Liver (tissue), 8 donors: ENCODE measurements at regions not wholly inside any gene's neighbourhood (a gene's known extent, or its start where the extent isn't known, plus 50 kb on each side); places are given as distances from the start of the nearest gene placed in this dataset.

Experiments used
- DNase-seq: peaks from one replicate; pipeline ENCODE4 v3.0.0-alpha.2; 2017; ENCODE audit warnings: low spot score
- H3K27ac ChIP-seq, 2 donors: one replicate each; pipeline ENCODE4 v1.7.0; 2013; ENCODE audit warnings: inconsistent platforms in 2 of 2, low read length in 2 of 2, control low read depth in 1 of 2, low read depth in 1 of 2, mild to moderate bottlenecking in 1 of 2
- H3K27me3 ChIP-seq, 4 donors: one replicate each; pipeline versions ENCODE4 v1.6.1 to v1.7.0; 2013; ENCODE audit warnings: low read length in 3 of 4, inconsistent platforms in 1 of 4, mild to moderate bottlenecking in 1 of 4, moderate library complexity in 1 of 4; ENCODE audit not compliant: control insufficient read depth in 4 of 4, insufficient read depth in 4 of 4
- H3K36me3 ChIP-seq, 4 donors: one replicate each; pipeline versions ENCODE4 v1.6.1 to v1.7.0; 2013; ENCODE audit warnings: low read length in 3 of 4, mild to moderate bottlenecking in 3 of 4, low read depth in 1 of 4, moderate library complexity in 1 of 4; ENCODE audit not compliant: control insufficient read depth in 4 of 4, insufficient read depth in 3 of 4
- H3K4me1 ChIP-seq, 4 donors: one replicate each; pipeline versions ENCODE4 v1.6.1 to v1.7.0; 2013; ENCODE audit warnings: low read length in 3 of 4, mild to moderate bottlenecking in 3 of 4, moderate library complexity in 1 of 4; ENCODE audit not compliant: control insufficient read depth in 4 of 4, insufficient read depth in 4 of 4
- H3K4me3 ChIP-seq, 3 donors: one replicate each; pipeline versions ENCODE4 v1.6.1 to v1.7.0; 2013; ENCODE audit warnings: low read length in 3 of 3, control low read depth in 1 of 3, low read depth in 1 of 3, mild to moderate bottlenecking in 1 of 3
- H3K9ac ChIP-seq, 2 donors: one replicate each; pipeline ENCODE4 v1.7.0; 2013; ENCODE audit warnings: low read length in 2 of 2, mild to moderate bottlenecking in 2 of 2, moderate library complexity in 2 of 2, control low read depth in 1 of 2, low read depth in 1 of 2
- H3K9me3 ChIP-seq, 4 donors: one replicate each; pipeline versions ENCODE4 v1.6.1 to v1.7.0; 2013; ENCODE audit warnings: low read length in 3 of 4; ENCODE audit not compliant: control insufficient read depth in 4 of 4
- ATF3 ChIP-seq: IDR thresholded peaks from 2 replicates; pipeline ENCODE4 v1.6.1; 2016; ENCODE audit warnings: antibody characterized with exemption
- CTCF ChIP-seq: fragments of 150-350 bp; IDR thresholded peaks from 2 replicates; pipeline ENCODE4 v1.5.1; 2017; ENCODE audit warnings: improper control_type of control experiment, low read depth, low read length; ENCODE audit not compliant: missing input control
- EGR1 ChIP-seq, 2 donors: IDR thresholded peaks; 2 replicates each; pipeline ENCODE4 v1.6.1; 2016 to 2018; ENCODE audit warnings: antibody characterized with exemption in 2 of 2, low read depth in 2 of 2
- FOXA1 ChIP-seq: IDR thresholded peaks from 2 replicates; pipeline ENCODE4 v1.6.1; 2016; ENCODE audit warnings: antibody characterized with exemption
- FOXA2 ChIP-seq: IDR thresholded peaks from 2 replicates; pipeline ENCODE4 v1.6.1; 2016; ENCODE audit warnings: antibody characterized with exemption
- GABPA ChIP-seq, 2 donors: IDR thresholded peaks in 1 of 2; conservative IDR thresholded peaks in 1 of 2; 2 replicates each; pipeline ENCODE4 v1.6.1; 2016; ENCODE audit warnings: antibody characterized with exemption in 2 of 2, mild to moderate bottlenecking in 1 of 2, moderate library complexity in 1 of 2
- HNF4G ChIP-seq: IDR thresholded peaks from 2 replicates; pipeline ENCODE4 v1.6.1; 2016; ENCODE audit warnings: antibody characterized with exemption
- JUND ChIP-seq, 2 donors: IDR thresholded peaks; 2 replicates each; pipeline ENCODE4 v1.6.1; 2016; ENCODE audit warnings: antibody characterized with exemption in 2 of 2
- NR2F2 ChIP-seq: IDR thresholded peaks from 2 replicates; pipeline ENCODE4 v1.6.1; 2016; ENCODE audit warnings: antibody characterized with exemption
- REST ChIP-seq: IDR thresholded peaks from 2 replicates; pipeline ENCODE4 v1.6.1; 2016; ENCODE audit warnings: antibody characterized with exemption, mild to moderate bottlenecking
- RXRA ChIP-seq, 2 donors: IDR thresholded peaks; 2 replicates each; pipeline ENCODE4 v1.6.1; 2017 to 2018; ENCODE audit warnings: antibody characterized with exemption in 2 of 2, mild to moderate bottlenecking in 1 of 2
- YY1 ChIP-seq: IDR thresholded peaks from 2 replicates; pipeline ENCODE4 v1.6.1; 2016; ENCODE audit warnings: antibody characterized with exemption, mild to moderate bottlenecking
- ZBTB33 ChIP-seq: IDR thresholded peaks from 2 replicates; pipeline ENCODE4 v1.6.1; 2016; ENCODE audit warnings: antibody characterized with exemption
- WGBS: extraction: QIAGEN DNeasy Blood & Tissue Kit; methylation state at CpG from one replicate; pipeline ENCODE4 v1.1.7; 2013; 5-methylcytosine and 5-hydroxymethylcytosine counted together
- donor health status: healthy.
- donor health status: healthy.
- donor health status: healthy.
- donor health status: healthy.
- donor health status: healthy.

GRCh38 chr19:29054886-29055675 lies 157.9 kb downstream of the UQCRFS1 start:
- TF ChIP-seq RXRA (IDR thresholded peaks at IDR 0.05) (no peak), CTCF (no peak), NR2F2 (no peak)
- Histone ChIP-seq H3K9me3 (no peaks in the 10 kb centered on the region), H3K27me3 (no peaks in the 10 kb centered on the region), H3K27ac (no peak overlapping the region), H3K4me1 (no peaks in the 10 kb centered on the region), H3K4me3 (no peak overlapping the region), H3K36me3 (no peaks in the 10 kb centered on the region), H3K9ac (no peak overlapping the region)
- DNase-seq, result no peak
- 62% methylated on average over 10 of the region's 10 CpGs for WGBS

- Histone ChIP-seq H3K27ac (no peak overlapping the region), H3K4me1 (no peaks in the 10 kb centered on the region), H3K9me3 (no peaks in the 10 kb centered on the region), H3K9ac (no peak overlapping the region), H3K27me3 (no peaks in the 10 kb centered on the region), H3K36me3 (no peaks in the 10 kb centered on the region), H3K4me3 (no peak overlapping the region)
- TF ChIP-seq FOXA1, result no peak
- TF ChIP-seq YY1, result no peak
- no peak for TF ChIP-seq FOXA2
- no peak for TF ChIP-seq GABPA (IDR thresholded peaks at IDR 0.05 in 1 of 2, conservative IDR thresholded peaks at IDR 0.05 in 1 of 2)
- no peak for TF ChIP-seq CTCF
- no peak for TF ChIP-seq ZBTB33
- no peak for TF ChIP-seq NR2F2
- TF ChIP-seq EGR1 (IDR thresholded peaks at IDR 0.05; ENCODE audit: low read depth in 2 of 2), result no peak
- TF ChIP-seq JUND (IDR thresholded peaks at IDR 0.05), result no peak
- no peak for TF ChIP-seq HNF4G
- no peak for TF ChIP-seq ATF3
- TF ChIP-seq RXRA (IDR thresholded peaks at IDR 0.05), result no peak
- no peak for TF ChIP-seq REST
- 76% methylated on average over 5 of the region's 5 CpGs for WGBS
- no peak for DNase-seq
Observed at GRCh38 chr19:29048873-29049272, 164.1 kb downstream of the UQCRFS1 start.
